DMS53 (cell line): ENCODE measurements at regions not wholly inside any gene's neighbourhood (a gene's known extent, or its start where the extent isn't known, plus 50 kb on each side); places are given as distances from the start of the nearest gene placed in this dataset.

Source experiments
- DNase-seq: peaks from one replicate; lab custom pipeline; 2025; lab: John Stamatoyannopoulos, UW

GRCh38 chr13:85665286-85665685 lies 133.9 kb downstream of the SLITRK6 start:
- DNase-seq, result peak; percentile 48

- DNase-seq, result no peak
Measured at GRCh38 chr13:85663856-85664255, 135.4 kb downstream of the SLITRK6 start.

- DNase-seq, result no peak
Measured at GRCh38 chr13:85662186-85662585, 137.0 kb downstream of the SLITRK6 start.

GRCh38 chr13:85661675-85662074 lies 137.5 kb downstream of the SLITRK6 start:
- no peak for DNase-seq

- no peak for DNase-seq
Measured at GRCh38 chr13:85659493-85659892, 139.7 kb downstream of the SLITRK6 start.

- DNase-seq, result no peak
Measured at GRCh38 chr13:85657942-85658341, 141.3 kb downstream of the SLITRK6 start.

- no peak for DNase-seq
Measured at GRCh38 chr13:85655040-85655439, 144.2 kb downstream of the SLITRK6 start.

- no peak for DNase-seq
Measured at GRCh38 chr13:85654227-85654626, 145.0 kb downstream of the SLITRK6 start.

GRCh38 chr13:85653681-85654080 lies 145.5 kb downstream of the SLITRK6 start:
- DNase-seq, result no peak

GRCh38 chr13:85652491-85652890 lies 146.7 kb downstream of the SLITRK6 start:
- no peak for DNase-seq

- no peak for DNase-seq
Measured at GRCh38 chr13:85651440-85651839, 147.8 kb downstream of the SLITRK6 start.

- peak; percentile 0 for DNase-seq
Measured at GRCh38 chr13:85650613-85651012, 148.6 kb downstream of the SLITRK6 start.

GRCh38 chr13:85640727-85641126 lies 158.5 kb downstream of the SLITRK6 start:
- DNase-seq, result no peak

GRCh38 chr13:85638815-85639393 lies 160.3 kb downstream of the SLITRK6 start:
- no peak for DNase-seq

GRCh38 chr13:85638265-85638664 lies 161.0 kb downstream of the SLITRK6 start:
- no peak for DNase-seq

- no peak for DNase-seq
Measured at GRCh38 chr13:85632526-85633195, 166.6 kb downstream of the SLITRK6 start.

- DNase-seq, result no peak
Measured at GRCh38 chr13:85631801-85632200, 167.4 kb downstream of the SLITRK6 start.

- no peak for DNase-seq
Measured at GRCh38 chr13:85626603-85627002, 172.6 kb downstream of the SLITRK6 start.

GRCh38 chr13:85619321-85619720 lies 179.9 kb downstream of the SLITRK6 start:
- no peak for DNase-seq

- DNase-seq, result no peak
Measured at GRCh38 chr13:85618521-85618920, 180.7 kb downstream of the SLITRK6 start.

- DNase-seq, result peak; percentile 60
Measured at GRCh38 chr13:85616275-85616674, 182.9 kb downstream of the SLITRK6 start.

- no peak for DNase-seq
Measured at GRCh38 chr13:85615031-85615430, 184.2 kb downstream of the SLITRK6 start.

- no peak for DNase-seq
Measured at GRCh38 chr13:85610024-85610423, 189.2 kb downstream of the SLITRK6 start.

GRCh38 chr13:85608255-85608829 lies 190.9 kb downstream of the SLITRK6 start:
- DNase-seq, result no peak
